ENCODE measurements at regions not wholly inside any gene's neighbourhood (a gene's known extent, or its start where the extent isn't known, plus 50 kb on each side); places are given as distances from the start of the nearest gene placed in this dataset.

DNA sequence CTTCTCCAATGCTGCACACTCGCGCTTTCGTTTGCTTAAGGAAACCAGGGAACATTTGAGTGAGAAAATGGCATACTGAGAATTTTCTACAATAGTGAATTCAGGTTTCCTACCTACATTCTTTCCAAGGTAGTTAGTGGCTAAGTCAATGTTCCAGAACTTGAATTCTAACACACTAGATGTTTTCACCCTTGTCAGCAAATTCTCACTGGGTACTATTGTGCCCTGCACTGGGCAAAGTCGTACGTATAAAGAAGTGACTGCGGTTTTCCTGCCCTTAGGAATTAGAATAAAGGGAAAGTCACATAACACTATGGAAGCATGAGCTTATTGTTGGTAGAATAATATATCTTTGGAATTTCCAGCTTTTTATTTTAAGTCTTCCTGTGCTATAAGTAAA lies 119.2 kb upstream of the TNFSF11 start:
- Histone ChIP-seq H3K9me3 (ENCODE audit: control insufficient read depth, insufficient read depth, low read depth, low read length) (no peaks in the 10 kb centered on the region), H3K4me1 (ENCODE audit: control insufficient read depth, insufficient read depth, low read length) (no peaks in the 10 kb centered on the region), H3K36me3 (ENCODE audit: control insufficient read depth in 2 of 2, insufficient read depth in 1 of 2, low read length in 2 of 2) (no peaks in the 10 kb centered on the region), H3K4me3 (ENCODE audit: low read depth, low read length) (no peak overlapping the region), H3K27ac (ENCODE audit: extremely low read depth, low read depth, low read length) (no peak overlapping the region)
- POLR2A ChIA-PET, result no interaction called here
- CTCF ChIA-PET, result no interaction called here
- TF ChIP-seq ZNF707 (tag by site-specific recombination; IDR thresholded peaks at IDR 0.05) (no peak), ZNF211 (tag by site-specific recombination; IDR thresholded peaks at IDR 0.05; ENCODE audit: low read depth) (no peak)

DNA sequence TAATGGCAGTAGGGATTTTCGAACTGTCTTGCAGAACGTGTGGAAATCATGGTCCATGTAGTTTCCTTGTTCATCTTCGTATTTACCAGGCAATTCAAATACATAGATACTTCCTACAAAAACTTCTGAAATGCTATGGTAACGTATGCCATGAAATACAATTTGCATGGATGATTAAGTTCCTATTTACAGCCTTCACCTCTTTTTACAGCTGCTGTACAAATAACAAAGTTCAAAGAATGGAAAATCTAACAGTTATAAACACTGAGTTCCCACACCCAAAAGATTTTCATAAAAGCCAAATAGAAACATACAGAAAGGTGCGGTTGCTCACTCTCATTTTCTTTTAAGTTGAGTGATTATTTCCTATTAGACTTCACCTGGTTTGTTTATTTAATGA lies 115.8 kb upstream of the TNFSF11 start:
- Histone ChIP-seq H3K36me3 (ENCODE audit: control insufficient read depth in 2 of 2, insufficient read depth in 1 of 2, low read length in 2 of 2) (no peaks in the 10 kb centered on the region), H3K4me1 (ENCODE audit: control insufficient read depth, insufficient read depth, low read length) (no peaks in the 10 kb centered on the region), H3K4me3 (ENCODE audit: low read depth, low read length) (no peak overlapping the region), H3K27ac (ENCODE audit: extremely low read depth, low read depth, low read length) (no peak overlapping the region), H3K9me3 (ENCODE audit: control insufficient read depth, insufficient read depth, low read depth, low read length) (no peaks in the 10 kb centered on the region)
- ChIA-PET POLR2A (no interaction called here), CTCF (no interaction called here)
- TF ChIP-seq ZNF24 (tag by site-specific recombination; IDR thresholded peaks at IDR 0.05), result no peak
- TF ChIP-seq, protein P1, sequence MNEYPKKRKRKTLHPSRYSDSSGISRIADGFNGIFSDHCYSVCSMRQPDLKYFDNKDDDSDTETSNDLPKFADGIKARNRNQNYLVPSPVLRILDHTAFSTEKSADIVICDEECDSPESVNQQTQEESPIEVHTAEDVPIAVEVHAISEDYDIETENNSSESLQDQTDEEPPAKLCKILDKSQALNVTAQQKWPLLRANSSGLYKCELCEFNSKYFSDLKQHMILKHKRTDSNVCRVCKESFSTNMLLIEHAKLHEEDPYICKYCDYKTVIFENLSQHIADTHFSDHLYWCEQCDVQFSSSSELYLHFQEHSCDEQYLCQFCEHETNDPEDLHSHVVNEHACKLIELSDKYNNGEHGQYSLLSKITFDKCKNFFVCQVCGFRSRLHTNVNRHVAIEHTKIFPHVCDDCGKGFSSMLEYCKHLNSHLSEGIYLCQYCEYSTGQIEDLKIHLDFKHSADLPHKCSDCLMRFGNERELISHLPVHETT (tag by site-specific recombination; IDR thresholded peaks at IDR 0.05), result no peak
- TF ChIP-seq, protein P2, sequence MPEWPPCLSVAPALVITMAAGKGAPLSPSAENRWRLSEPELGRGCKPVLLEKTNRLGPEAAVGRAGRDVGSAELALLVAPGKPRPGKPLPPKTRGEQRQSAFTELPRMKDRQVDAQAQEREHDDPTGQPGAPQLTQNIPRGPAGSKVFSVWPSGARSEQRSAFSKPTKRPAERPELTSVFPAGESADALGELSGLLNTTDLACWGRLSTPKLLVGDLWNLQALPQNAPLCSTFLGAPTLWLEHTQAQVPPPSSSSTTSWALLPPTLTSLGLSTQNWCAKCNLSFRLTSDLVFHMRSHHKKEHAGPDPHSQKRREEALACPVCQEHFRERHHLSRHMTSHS (tag by site-specific recombination; IDR thresholded peaks at IDR 0.05), result no peak
- TF ChIP-seq, protein P3, sequence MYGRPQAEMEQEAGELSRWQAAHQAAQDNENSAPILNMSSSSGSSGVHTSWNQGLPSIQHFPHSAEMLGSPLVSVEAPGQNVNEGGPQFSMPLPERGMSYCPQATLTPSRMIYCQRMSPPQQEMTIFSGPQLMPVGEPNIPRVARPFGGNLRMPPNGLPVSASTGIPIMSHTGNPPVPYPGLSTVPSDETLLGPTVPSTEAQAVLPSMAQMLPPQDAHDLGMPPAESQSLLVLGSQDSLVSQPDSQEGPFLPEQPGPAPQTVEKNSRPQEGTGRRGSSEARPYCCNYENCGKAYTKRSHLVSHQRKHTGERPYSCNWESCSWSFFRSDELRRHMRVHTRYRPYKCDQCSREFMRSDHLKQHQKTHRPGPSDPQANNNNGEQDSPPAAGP (tag by site-specific recombination; IDR thresholded peaks at IDR 0.05), result no peak
- no peak for TF ChIP-seq ZNF404 (tag by site-specific recombination; IDR thresholded peaks at IDR 0.05)
- TF ChIP-seq, protein P4, sequence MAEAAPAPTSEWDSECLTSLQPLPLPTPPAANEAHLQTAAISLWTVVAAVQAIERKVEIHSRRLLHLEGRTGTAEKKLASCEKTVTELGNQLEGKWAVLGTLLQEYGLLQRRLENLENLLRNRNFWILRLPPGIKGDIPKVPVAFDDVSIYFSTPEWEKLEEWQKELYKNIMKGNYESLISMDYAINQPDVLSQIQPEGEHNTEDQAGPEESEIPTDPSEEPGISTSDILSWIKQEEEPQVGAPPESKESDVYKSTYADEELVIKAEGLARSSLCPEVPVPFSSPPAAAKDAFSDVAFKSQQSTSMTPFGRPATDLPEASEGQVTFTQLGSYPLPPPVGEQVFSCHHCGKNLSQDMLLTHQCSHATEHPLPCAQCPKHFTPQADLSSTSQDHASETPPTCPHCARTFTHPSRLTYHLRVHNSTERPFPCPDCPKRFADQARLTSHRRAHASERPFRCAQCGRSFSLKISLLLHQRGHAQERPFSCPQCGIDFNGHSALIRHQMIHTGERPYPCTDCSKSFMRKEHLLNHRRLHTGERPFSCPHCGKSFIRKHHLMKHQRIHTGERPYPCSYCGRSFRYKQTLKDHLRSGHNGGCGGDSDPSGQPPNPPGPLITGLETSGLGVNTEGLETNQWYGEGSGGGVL (tag by site-specific recombination; IDR thresholded peaks at IDR 0.05), result no peak
- TF ChIP-seq, protein P5, sequence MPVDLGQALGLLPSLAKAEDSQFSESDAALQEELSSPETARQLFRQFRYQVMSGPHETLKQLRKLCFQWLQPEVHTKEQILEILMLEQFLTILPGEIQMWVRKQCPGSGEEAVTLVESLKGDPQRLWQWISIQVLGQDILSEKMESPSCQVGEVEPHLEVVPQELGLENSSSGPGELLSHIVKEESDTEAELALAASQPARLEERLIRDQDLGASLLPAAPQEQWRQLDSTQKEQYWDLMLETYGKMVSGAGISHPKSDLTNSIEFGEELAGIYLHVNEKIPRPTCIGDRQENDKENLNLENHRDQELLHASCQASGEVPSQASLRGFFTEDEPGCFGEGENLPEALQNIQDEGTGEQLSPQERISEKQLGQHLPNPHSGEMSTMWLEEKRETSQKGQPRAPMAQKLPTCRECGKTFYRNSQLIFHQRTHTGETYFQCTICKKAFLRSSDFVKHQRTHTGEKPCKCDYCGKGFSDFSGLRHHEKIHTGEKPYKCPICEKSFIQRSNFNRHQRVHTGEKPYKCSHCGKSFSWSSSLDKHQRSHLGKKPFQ (tag by site-specific recombination; IDR thresholded peaks at IDR 0.05), result no peak
- TF ChIP-seq ZNF221 (tag by site-specific recombination; IDR thresholded peaks at IDR 0.05; ENCODE audit: borderline replicate concordance), result no peak

DNA sequence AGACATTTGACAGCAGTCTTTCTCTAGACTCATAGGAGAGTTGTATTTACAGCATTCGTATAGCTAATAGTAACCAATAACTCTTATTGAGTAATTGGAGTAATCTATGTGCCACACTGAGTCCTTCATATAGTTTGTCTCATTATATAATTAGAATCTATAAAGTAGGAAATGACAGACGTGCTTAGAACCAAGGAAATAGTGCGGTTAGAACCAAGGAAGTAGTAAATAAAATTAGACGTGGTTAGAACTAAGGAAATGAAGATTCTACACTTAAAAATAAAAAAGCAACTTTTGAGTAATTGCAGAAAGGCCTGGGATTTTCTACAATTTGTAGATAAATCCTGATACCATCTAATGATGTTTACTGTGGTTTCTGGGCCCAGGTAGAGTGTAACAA lies 107.8 kb upstream of the TNFSF11 start:
- POLR2A ChIA-PET, result no interaction called here
- Histone ChIP-seq H3K4me1 (ENCODE audit: control insufficient read depth, insufficient read depth, low read length) (no peaks in the 10 kb centered on the region), H3K4me3 (ENCODE audit: low read depth, low read length) (no peak overlapping the region), H3K9me3 (ENCODE audit: control insufficient read depth, insufficient read depth, low read depth, low read length) (no peaks in the 10 kb centered on the region), H3K36me3 (ENCODE audit: control insufficient read depth in 2 of 2, insufficient read depth in 1 of 2, low read length in 2 of 2) (no peaks in the 10 kb centered on the region), H3K27ac (ENCODE audit: extremely low read depth, low read depth, low read length) (no peak overlapping the region)
- no peak for TF ChIP-seq YY2 (tag by site-specific recombination; IDR thresholded peaks at IDR 0.05)
- TF ChIP-seq ZFP41 (tag by site-specific recombination; IDR thresholded peaks at IDR 0.05; ENCODE audit: borderline replicate concordance), result no peak
- TF ChIP-seq HOXA7 (CRISPR knock-in tag; IDR thresholded peaks at IDR 0.05; ENCODE audit: borderline replicate concordance), result no peak
- TF ChIP-seq KLF7 (tag by site-specific recombination; IDR thresholded peaks at IDR 0.05; ENCODE audit: borderline replicate concordance), result no peak
- TF ChIP-seq, protein P6, sequence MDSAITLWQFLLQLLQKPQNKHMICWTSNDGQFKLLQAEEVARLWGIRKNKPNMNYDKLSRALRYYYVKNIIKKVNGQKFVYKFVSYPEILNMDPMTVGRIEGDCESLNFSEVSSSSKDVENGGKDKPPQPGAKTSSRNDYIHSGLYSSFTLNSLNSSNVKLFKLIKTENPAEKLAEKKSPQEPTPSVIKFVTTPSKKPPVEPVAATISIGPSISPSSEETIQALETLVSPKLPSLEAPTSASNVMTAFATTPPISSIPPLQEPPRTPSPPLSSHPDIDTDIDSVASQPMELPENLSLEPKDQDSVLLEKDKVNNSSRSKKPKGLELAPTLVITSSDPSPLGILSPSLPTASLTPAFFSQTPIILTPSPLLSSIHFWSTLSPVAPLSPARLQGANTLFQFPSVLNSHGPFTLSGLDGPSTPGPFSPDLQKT (IDR thresholded peaks at IDR 0.05; ENCODE audit: borderline replicate concordance, low read depth, low read length), result no peak
- no peak for TF ChIP-seq GFI1B (tag by site-specific recombination; IDR thresholded peaks at IDR 0.05)
- TF ChIP-seq, protein P7, sequence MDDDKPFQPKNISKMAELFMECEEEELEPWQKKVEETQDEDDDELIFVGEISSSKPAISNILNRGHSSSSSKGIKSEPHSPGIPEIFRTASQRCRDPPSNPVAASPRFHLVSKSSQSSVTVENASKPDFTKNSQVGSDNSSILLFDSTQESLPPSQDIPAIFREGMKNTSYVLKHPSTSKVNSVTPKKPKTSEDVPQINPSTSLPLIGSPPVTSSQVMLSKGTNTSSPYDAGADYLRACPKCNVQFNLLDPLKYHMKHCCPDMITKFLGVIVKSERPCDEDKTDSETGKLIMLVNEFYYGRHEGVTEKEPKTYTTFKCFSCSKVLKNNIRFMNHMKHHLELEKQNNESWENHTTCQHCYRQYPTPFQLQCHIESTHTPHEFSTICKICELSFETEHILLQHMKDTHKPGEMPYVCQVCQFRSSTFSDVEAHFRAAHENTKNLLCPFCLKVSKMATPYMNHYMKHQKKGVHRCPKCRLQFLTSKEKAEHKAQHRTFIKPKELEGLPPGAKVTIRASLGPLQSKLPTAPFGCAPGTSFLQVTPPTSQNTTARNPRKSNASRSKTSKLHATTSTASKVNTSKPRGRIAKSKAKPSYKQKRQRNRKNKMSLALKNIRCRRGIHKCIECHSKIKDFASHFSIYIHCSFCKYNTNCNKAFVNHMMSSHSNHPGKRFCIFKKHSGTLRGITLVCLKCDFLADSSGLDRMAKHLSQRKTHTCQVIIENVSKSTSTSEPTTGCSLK (tag by site-specific recombination; IDR thresholded peaks at IDR 0.05), result no peak
- TF ChIP-seq, protein P2 (tag by site-specific recombination; IDR thresholded peaks at IDR 0.05), result no peak
- TF ChIP-seq GLIS1 (tag by site-specific recombination; IDR thresholded peaks at IDR 0.05), result no peak
- CTCF ChIA-PET, result no interaction called here

Measured in HEK293 (cell line).